Gastroesophageal sphincter (tissue), 3 donors: ENCODE measurements at regions not wholly inside any gene's neighbourhood (a gene's known extent, or its start where the extent isn't known, plus 50 kb on each side); places are given as distances from the start of the nearest gene placed in this dataset.

Source experiments
- POLR2A ChIP-seq, 2 donors: fragments of 450-650 bp; IDR thresholded peaks; one replicate each; pipeline ENCODE4 v1.6.1; 2017; ENCODE audit warnings: antibody characterized with exemption in 2 of 2, mild to moderate bottlenecking in 2 of 2, moderate library complexity in 1 of 2
- TF ChIP-seq, protein P1 (sequence below), 4 experiments: fragments of 200-600 bp in 2 of 4; fragments of 450-650 bp in 2 of 4; sonication (generic) in 1 of 4; IDR thresholded peaks; one replicate each; pipeline ENCODE4 v1.5.1; 2017 to 2019; ENCODE audit warnings: antibody characterized with exemption in 4 of 4, mild to moderate bottlenecking in 2 of 4, moderate library complexity in 2 of 4

DNA sequence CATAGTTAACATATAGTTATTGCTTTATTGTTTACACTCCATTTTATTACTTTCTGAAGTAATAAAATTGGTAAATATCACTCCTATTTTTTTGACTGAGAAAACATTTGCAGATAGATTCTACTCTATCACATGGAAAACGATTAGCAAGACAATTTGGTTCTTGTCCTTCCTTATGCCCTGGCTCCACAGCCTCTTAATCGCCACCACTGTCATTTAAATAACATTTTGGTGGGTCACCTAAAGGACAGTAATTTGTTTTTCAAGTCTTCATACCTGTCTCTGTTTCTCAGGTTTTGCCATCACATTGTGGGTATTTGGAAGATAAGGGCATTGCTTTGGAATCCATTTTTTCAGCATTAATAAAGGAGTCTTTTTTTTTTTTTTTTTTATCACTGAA is 521.5 kb upstream of the IRAK1BP1 start:
- TF ChIP-seq, protein P1, sequence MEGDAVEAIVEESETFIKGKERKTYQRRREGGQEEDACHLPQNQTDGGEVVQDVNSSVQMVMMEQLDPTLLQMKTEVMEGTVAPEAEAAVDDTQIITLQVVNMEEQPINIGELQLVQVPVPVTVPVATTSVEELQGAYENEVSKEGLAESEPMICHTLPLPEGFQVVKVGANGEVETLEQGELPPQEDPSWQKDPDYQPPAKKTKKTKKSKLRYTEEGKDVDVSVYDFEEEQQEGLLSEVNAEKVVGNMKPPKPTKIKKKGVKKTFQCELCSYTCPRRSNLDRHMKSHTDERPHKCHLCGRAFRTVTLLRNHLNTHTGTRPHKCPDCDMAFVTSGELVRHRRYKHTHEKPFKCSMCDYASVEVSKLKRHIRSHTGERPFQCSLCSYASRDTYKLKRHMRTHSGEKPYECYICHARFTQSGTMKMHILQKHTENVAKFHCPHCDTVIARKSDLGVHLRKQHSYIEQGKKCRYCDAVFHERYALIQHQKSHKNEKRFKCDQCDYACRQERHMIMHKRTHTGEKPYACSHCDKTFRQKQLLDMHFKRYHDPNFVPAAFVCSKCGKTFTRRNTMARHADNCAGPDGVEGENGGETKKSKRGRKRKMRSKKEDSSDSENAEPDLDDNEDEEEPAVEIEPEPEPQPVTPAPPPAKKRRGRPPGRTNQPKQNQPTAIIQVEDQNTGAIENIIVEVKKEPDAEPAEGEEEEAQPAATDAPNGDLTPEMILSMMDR (IDR thresholded peaks at IDR 0.05) = no peak
- TF ChIP-seq POLR2A (IDR thresholded peaks at IDR 0.05) = no peak
